SKM-1 treated with dmso at 0.1 percent for 144 hours (cell line): ENCODE measurements at regions not wholly inside any gene's neighbourhood (a gene's known extent, or its start where the extent isn't known, plus 50 kb on each side); places are given as distances from the start of the nearest gene placed in this dataset.
"Not testable (repeated sequence)": the region's sequence is repeated elsewhere in the genome, so short reads cannot be mapped to it uniquely, and the experiment has no call there.

ENCODE experiments used
- DNase-seq: peaks from one replicate; lab custom pipeline; 2025; ENCODE audit not compliant: unreplicated experiment; lab: John Stamatoyannopoulos, UW

- not testable (repeated sequence) for DNase-seq
These were observed 189.9 kb upstream of the ETV3 start for GRCh38 chr1:157328120-157328519.

DNA sequence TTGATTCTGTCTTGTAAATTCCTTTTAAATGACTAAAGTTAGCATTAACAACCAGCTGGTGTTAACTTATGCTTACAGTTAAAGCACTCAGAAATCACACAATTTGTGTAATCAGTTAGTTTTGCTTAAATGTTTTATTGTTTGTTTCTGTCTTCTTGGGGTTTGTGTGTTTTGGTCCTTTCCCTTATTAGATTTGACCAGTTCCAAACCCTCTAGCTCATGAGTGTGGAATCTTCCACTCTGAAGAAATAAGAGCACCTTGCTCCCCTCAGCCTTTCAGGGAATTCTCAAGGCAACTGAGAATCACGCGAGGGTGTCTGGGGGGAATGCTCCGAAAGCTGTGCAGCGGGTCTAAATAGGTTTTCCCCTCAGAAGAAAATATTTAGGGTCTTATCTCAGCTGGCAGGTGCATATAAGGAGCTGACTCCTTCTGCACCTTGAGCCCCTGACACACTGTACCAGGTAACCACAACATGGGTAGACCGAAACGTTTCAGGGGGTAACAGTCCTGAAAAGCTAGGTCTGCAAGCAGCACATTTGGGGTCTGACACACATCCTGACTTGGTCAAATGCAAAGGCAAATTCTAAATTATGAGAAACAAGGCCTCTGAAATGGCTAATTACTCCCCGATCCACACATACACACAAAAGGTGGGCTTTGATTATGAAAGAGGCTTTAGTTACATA, 188.1 kb upstream of the ETV3 start:
- no peak for DNase-seq

GRCh38 chr1:157325220-157325619, 187.0 kb upstream of the ETV3 start:
- no peak for DNase-seq

GRCh38 chr1:157321972-157322371, 183.8 kb upstream of the ETV3 start:
- not testable (repeated sequence) for DNase-seq

- DNase-seq: no peak
These were observed 181.4 kb upstream of the ETV3 start for GRCh38 chr1:157319567-157319966.

GRCh38 chr1:157317229-157317628, 179.0 kb upstream of the ETV3 start:
- DNase-seq: not testable (repeated sequence)

DNA sequence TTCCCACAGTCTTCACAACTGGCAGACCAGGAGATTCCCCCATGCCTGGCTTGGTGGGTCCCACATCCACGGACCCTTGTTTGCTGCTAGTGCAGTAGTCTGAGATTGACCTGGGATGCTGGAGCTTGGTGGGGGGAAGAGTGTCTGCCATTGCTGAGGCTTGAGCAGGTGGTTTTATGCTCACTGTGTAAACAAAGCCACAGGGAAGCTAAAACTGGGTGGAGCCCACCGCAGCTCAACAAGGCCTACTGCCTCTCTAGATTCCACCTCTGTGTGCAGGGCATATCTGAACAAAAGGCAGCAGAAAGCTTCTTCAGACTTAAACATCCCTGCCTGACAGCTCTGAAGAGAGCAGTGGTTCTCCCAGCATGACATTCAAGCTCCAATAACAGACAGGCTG, 177.3 kb upstream of the ETV3 start:
- no peak for DNase-seq

GRCh38 chr1:157314408-157314807, 176.2 kb upstream of the ETV3 start:
- DNase-seq: no peak

GRCh38 chr1:157313240-157313807, 175.1 kb upstream of the ETV3 start:
- DNase-seq: no peak

- DNase-seq: no peak
These were observed 174.1 kb upstream of the ETV3 start for GRCh38 chr1:157312082-157312812.

DNA sequence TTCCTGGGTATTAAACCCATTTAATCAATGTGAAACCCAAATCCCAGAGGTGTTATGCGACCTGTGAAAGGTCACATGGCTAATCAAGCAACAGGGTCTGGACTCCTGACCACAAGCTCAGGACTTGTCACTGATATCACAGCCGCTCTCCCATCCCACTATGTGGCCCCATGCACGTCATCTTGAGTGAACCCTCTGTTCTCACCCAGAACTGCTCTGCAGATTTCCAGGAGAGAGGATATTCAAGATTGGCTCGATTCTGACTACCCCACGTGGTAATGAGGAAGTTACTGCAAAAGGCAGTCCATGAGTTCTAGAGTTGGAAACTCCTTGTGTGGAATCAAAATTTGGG, 173.5 kb upstream of the ETV3 start:
- no peak for DNase-seq

DNA sequence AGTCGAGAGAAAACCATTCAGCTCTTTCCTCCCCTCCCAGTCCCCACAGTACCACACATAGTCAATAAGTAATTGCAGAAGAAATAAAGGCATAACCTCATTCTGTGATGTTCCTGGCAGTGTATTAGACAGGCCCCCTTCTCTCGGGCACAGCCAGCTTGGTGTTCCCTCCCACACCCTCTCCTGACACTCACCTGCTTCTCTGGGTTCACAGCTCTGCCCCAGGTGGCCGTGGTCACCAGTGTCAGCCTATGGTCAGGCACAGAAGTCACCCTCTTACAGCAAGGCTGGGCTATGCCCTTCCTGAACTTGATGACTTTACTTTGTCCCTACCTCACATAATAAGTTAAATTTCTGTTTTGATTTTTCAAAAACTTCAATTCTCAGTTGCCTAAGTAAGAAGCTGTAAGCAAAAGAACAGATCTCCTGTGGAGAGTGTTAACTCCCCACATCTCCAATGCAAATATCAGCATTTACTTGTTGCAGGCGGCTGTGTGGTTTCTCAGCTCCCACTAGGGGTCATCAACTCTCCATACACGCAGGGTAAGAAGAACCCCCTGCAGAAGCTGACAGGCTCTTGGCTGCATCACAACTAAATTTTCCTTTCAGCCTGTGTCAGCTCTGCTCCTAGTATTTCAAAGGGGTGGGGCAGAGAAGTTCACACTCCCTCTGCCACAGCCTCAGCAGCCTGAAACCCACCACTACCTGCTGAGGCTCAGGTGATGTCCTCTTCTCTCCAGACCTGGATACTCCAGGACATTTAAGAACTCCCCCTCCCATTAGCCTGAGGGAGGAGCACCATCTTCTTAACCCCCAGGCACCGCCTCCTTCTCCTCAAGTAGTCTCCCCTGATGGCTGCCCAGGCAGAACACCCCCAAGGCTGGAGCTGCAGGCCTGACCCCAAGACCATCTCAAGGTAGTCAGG, 172.9 kb upstream of the ETV3 start:
- peak; percentile 25 for DNase-seq

DNA sequence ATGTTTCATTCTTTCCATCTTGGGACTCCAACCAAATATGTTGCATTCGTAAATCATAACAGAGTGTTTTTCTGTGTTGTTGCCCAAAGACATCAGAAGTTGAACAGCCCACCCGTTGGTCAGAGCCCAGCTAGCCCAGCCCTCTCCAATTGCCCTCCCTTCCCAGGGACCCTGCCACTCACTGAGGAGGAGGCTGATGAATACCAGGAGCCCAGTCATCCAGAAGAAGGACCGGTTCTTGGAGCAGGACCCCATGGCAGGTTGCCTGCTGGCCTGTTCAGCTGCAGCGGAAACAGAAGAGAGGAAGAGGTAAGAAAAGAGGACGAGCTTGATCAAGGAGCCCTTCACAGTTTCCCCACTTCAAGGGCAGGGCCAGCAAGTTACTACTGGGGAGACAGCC, 172.2 kb upstream of the ETV3 start:
- no peak for DNase-seq

DNA sequence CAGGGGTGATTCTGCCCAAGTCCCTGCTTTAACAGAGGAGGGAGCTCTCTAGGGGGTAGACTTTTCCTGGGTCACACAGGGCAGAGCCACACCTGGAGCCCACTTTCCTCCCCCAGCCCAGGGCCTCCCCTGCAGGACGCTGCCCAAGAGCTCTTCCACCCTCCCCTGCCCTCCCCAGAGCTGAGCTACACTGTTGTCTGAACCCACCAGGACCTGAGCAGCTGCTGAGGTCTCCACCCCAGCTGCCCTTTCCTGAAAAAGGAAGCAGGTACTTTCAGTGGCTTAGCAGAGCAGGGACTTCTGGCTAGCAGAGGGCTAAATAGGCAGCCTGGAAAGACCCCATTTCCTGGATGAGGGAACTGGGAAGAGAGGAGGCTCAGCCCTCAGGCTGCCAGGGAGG, 169.3 kb upstream of the ETV3 start:
- DNase-seq: no peak

DNA sequence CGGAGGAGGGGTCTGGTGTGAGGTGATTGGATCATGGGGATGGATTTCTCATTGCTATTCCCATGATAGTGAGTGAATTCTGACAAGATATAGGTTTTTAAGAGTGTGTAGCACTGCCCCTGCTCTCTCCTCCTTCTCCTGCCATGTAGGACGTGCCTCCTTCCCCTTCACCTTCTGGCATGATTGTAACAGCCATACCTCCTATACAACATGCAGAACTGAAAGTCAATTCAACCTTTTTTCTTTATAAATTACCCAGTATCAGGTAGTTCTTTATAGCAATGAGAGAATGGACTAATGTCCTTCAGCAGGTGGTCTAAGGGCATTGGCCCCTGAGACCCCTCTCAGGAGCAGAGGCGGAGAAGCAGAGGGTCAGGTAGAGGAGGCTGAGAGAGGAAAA, 168.7 kb upstream of the ETV3 start:
- DNase-seq: no peak

- DNase-seq: no peak
These were observed 166.1 kb upstream of the ETV3 start for GRCh38 chr1:157304271-157304670.

DNA sequence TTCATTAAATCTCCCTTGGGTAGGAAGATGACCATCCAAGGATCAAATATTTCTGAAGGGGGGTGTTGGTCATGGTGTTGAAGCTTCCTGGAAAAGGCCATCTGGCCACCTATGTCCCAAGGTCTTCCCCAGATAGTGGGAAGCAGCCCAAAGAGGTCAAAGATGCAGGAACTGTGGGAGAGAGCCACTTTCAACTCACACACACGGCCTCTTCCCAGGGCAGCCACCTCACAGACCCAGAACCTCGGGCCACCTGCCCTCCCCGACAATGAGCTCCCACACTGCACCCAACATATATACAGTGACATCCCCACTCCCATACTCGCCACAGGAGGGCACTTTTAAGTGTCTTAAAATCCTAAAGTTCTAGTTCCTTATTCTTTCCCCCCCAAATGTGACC, 164.5 kb upstream of the ETV3 start:
- no peak for DNase-seq

DNA sequence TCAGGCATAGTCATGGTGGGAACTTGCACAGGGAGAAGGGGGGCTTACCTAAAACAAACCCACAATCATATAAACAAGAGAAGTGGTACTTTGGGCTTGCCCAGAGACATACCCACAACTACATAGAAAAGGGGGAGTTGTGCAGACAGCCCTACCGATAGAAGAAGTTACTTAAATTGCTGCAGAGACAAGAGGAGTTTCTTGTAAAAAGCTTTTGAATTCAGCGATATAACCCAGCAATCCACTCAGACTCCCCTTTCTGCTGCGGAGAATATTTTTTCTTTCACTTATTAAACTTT, 164.0 kb upstream of the ETV3 start:
- no peak for DNase-seq

DNA sequence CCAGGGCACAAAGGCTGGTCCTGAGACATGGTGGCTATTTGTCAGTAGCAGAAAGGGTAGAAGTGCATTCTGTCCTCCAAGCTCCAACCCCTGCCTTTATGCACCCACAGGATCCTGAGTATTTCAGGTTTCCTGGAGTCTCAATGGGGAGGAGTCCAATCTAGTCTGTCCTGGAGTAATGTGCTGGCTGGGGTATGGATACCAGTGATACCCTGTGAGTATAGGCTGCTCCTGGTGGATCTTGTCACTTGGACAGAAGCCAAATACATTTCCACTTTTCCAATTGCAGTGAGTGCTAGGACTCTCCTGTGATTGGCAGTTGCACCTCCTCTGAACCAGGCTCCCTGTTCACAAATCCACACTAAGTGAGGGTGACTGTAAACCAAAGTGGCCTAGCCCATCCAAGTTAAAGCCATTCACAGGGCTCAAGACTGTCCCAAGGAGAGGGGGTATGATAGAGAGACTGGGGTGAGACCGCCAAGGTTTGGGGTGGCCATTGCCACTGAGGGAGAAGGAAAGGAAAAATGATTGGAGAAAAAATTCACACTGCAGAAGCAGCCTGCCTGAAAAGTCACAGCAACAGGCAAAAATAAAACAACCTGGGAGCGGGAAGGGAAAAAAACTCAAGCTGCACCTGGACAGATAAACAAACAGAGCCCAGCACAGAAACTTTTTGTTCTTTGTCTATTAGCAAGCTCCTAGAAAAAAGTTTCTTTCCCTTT, 163.4 kb upstream of the ETV3 start:
- DNase-seq: no peak

DNA sequence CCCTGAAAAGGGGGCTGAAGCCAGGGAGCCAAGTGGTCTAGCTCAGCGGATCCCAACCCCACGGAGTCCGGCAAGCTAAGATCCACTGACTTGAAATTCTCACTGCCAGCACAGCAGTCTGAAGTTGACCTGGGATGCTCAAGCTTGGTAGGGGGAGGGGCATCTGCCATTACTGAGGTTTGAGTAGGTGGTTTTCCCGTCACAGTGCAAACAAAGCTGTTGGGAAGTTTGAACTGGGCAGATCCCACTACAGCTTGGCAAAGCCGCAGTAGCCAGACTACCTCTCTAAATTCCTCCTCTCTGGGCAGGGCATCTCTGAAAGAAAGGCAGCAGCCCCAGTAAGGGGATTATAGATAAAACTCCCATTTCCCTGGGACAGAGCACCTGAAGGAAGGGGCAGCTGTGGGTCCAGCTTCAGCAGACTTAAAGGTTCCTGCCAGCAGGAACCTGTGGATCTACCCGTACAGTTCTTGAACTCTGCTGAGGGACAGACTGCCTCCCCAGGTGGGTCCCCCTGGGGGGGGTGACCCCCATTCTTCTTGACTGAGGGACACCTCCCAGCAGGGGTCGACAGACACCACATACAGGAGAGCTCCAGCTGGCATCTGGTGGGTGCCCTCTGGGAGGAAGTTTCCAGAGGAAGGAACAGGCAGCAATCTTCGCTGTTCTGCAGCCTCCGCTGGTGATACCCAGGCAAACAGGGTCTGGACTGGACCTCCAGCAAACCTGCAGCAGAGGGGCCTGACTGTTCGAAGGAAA, 156.4 kb upstream of the ETV3 start:
- not testable (repeated sequence) for DNase-seq
